GM20000 (cell line): ENCODE measurements at regions not wholly inside any gene's neighbourhood (a gene's known extent, or its start where the extent isn't known, plus 50 kb on each side); places are given as distances from the start of the nearest gene placed in this dataset.
A peak's percentile ranks its signal among the peaks of the same experiment; 100 is the strongest.

Experiments used
- DNase-seq: peaks from one replicate; pipeline ENCODE4 v3.0.0; 2012; ENCODE audit warnings: low spot score
- TF ChIP-seq, protein P1 (sequence below): IDR thresholded peaks from 2 replicates; pipeline ENCODE4 v1.5.1; 2012; ENCODE audit warnings: mild to moderate bottlenecking, control low read depth; ENCODE audit errors: extremely low read depth, missing control alignments

DNA sequence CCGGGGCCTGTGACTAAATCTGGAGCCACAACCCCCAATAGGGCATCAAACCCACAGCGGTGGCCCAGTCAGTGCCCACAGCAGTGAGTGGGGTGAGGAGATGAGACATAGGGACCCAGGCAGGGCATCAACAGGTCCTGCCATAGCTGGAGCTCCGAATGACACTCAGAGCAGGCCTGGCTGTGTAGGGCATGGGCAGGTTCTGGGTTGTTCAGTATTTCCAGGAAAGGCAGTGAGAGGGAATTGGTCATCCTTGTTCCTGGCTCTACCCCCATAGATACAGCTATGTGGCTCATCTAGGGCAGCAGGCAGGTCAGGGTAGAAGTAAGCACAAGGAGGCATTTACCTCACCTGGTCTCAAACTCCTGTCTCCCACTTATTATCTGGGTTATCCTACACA, 126.6 kb downstream of the BUD13 start:
- TF ChIP-seq, protein P1, sequence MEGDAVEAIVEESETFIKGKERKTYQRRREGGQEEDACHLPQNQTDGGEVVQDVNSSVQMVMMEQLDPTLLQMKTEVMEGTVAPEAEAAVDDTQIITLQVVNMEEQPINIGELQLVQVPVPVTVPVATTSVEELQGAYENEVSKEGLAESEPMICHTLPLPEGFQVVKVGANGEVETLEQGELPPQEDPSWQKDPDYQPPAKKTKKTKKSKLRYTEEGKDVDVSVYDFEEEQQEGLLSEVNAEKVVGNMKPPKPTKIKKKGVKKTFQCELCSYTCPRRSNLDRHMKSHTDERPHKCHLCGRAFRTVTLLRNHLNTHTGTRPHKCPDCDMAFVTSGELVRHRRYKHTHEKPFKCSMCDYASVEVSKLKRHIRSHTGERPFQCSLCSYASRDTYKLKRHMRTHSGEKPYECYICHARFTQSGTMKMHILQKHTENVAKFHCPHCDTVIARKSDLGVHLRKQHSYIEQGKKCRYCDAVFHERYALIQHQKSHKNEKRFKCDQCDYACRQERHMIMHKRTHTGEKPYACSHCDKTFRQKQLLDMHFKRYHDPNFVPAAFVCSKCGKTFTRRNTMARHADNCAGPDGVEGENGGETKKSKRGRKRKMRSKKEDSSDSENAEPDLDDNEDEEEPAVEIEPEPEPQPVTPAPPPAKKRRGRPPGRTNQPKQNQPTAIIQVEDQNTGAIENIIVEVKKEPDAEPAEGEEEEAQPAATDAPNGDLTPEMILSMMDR, result no peak
- DNase-seq, result no peak

DNA sequence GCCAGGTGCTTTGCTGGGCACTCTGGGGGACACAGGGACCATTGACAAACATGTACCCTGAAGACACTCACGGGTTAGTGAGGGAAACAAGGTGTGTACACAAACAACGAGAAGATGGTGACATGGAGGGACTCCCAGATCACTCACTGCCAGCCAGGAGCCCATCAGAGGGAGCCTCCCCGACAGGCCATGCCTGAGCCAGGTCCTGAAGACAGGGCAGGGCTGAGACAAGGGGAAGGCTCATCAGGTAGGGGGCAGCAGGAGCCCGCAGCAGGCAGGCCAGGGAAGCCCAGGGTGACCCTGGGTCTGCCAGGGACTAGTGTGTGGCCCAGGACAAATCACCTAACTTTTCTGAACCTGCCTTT, 127.9 kb downstream of the BUD13 start:
- no peak for DNase-seq

DNA sequence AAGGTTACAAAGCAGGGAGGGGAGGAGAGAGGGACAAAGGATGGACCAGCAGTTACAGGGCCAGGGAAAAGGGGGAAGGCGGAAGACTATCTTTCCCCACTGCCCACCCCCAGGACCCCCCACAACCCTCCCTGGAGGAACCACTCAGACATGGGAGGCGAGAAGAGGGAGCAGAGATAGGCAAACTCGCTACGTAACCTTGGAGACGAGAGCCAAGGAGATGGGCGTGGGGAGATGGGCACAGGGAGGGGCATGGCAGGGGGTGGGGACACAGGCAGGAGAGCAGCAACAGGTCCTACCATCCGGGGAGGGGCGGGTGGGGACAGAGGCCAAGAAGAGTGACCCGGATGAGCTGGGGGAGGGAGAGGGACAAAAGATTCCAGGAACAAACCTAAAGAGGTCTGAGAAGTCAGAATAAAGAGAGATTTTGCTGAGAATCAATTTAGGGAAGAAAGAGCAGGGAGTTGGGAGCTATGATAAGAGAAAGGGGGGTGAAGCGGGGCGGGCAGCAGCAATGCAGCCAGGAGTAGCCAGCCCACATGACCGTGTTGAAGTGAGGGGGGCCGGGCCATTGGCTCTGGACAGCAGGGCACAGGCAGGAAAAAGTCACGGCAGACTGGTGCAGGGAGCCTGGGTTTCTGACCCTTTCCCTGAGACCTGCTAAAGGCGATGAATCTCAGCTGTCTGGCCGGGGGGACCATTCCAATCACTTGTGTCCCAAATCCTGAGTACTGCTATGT, 128.4 kb downstream of the BUD13 start:
- no peak for DNase-seq

More for the DNA sequence above, 127.9 kb downstream of the BUD13 start:
- TF ChIP-seq, protein P1, result no peak

DNA sequence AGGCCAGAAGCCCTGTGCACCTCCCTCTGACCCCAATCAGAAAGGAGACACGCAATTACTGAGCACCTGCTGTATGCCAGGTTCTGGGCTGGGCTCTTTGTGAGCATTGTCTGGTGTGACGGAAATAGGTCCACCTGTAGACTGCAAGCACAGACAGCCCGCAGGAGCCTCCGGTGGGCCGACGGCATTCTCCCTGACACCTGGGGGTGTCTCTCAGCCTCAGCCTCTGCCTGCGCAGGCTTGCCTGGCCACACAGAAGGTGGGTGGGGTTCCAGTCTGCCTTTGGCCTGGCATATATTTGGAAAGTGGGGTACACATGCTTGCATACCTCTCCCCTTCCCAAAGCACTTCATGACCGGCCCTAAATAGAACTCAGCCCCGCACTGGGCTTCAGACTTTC, 129.3 kb downstream of the BUD13 start:
- TF ChIP-seq, protein P1, result no peak
- DNase-seq, result no peak

More for the DNA sequence above, 128.4 kb downstream of the BUD13 start:
- TF ChIP-seq, protein P1, result no peak

DNA sequence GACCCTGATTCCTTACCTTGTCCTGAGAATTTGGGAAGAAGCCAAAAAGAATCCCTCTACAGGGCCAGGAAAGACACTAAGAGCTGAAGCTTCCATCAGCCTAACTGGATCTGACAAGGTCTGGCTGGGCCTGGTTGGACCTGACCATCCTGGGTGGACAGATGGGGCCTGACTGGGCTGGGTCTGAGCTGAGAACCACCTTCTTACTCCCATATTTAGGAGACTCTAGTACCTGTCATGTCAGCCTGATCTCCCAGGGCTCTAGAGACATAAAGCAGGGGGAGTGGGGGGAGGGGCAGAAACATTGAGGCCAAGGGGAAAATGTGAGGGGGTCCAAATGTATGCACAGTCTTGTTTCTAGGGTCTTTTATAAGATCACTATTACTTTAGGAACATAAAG, 129.9 kb downstream of the BUD13 start:
- DNase-seq, result no peak
- TF ChIP-seq, protein P1, result no peak

DNA sequence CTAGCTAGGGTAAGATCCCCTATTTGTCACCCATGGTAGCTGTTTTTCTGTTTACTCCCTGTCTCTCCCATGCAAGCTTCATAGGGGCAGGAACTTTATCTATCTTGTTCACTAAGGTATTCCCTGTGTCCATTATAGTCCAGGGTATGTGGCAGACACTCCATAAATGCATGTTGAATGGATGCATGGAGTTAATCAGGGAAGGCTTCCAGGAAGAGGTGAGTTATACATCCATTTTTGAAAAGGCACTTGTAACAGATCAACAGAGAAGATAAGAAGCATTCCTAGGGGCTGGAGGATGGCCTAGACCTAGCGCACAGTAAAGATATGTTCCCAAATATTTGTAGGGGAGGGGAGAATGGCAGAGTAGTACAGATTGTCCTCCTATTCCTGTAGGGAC, 130.3 kb downstream of the BUD13 start:
- TF ChIP-seq, protein P1, result no peak
- DNase-seq, result no peak

DNA sequence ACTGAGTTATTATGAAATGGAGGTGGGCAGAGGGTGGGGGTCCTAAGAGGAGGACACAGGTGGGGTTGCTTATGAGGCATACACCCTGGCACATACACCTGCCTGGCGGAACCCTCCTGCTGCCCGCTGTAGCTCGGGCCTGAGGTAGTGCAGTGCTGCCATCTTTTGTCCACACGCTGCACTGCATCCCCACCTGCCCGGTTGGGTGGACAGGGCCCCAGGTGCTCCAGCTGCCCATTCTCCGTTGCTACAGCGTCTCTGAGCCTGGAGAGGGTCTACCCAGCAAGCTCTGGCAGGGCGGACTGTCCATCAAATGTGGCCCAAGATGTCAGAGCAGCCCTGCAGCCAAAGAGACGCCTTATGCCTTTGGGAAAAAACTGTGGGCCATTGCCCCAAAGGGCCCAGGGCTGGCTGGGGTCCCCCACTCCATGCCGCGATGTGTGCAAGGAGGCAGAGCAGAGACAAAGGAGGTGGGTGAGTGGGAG, 131.2 kb downstream of the BUD13 start:
- peak; percentile 52 for DNase-seq
- TF ChIP-seq, protein P1, result peak; percentile 64
